Endothelial cell of umbilical vein (primary cell): ENCODE measurements at regions not wholly inside any gene's neighbourhood (a gene's known extent, or its start where the extent isn't known, plus 50 kb on each side); places are given as distances from the start of the nearest gene placed in this dataset.
A peak's percentile ranks its signal among the peaks of the same experiment; 100 is the strongest.

ENCODE experiments used
- BruUV-seq: library from RNA; stranded (reverse); fragments of 400-500 nt; replicated peaks from 2 replicates; lab custom pipeline; 2021; lab: Mats Ljungman, UMichigan
- CTCF ChIA-PET: fragments of 300-600, 350-600 bp; sonication (Branson Sonifier 250); formaldehyde crosslinking; loops from one replicate; lab custom pipeline; 2021; ENCODE audit warnings: antibody characterized with exemption, inconsistent platforms; lab: Charles Lee
- POLR2A ChIA-PET: fragments of 300-600, 350-600 bp; sonication (Branson Sonifier 250); formaldehyde crosslinking; loops from one replicate; lab custom pipeline; 2021; ENCODE audit warnings: antibody characterized with exemption, inconsistent platforms; lab: Charles Lee
- DNase-seq: peaks from one replicate; pipeline ENCODE4 v3.0.0-alpha.2; 2011; ENCODE audit warnings: low read depth, low spot score
- FAIRE-seq: peaks from 2 replicates; lab custom pipeline; 2011; peaks lifted over from hg19 to GRCh38; lab: Jason Lieb, UNC
- H2AFZ ChIP-seq: 2 replicates; pipeline ENCODE4 v1.6.0; 2012; ENCODE audit warnings: low read depth, low read length, control low read depth, inconsistent platforms
- H3K27ac ChIP-seq: 2 replicates; pipeline ENCODE4 v1.5.1; 2011; ENCODE audit warnings: low read depth, mild to moderate bottlenecking, control low read depth, low read length, moderate library complexity; ENCODE audit not compliant: insufficient read depth
- H3K27me3 ChIP-seq, 2 experiments: 2 replicates each; pipeline versions ENCODE4 v1.6.0 to v1.6.1; 2011; ENCODE audit warnings: low read length in 2 of 2, mixed read lengths in 1 of 2; ENCODE audit not compliant: control insufficient read depth in 2 of 2, insufficient read depth in 2 of 2
- H3K36me3 ChIP-seq, 2 experiments: 2 replicates in 1 of 2; 3 replicates in 1 of 2; pipeline ENCODE4 v1.5.1; 2011; ENCODE audit warnings: low read length in 2 of 2, mild to moderate bottlenecking in 1 of 2, moderate library complexity in 1 of 2; ENCODE audit not compliant: control insufficient read depth in 2 of 2, insufficient read depth in 2 of 2; ENCODE audit errors: extremely low read depth in 1 of 2
- H3K4me1 ChIP-seq: 3 replicates; pipeline ENCODE4 v1.5.1; 2011; ENCODE audit warnings: mild to moderate bottlenecking, low read length; ENCODE audit not compliant: control insufficient read depth, insufficient read depth; ENCODE audit errors: extremely low read depth
- H3K4me2 ChIP-seq: 2 replicates; pipeline ENCODE4 v1.6.1; 2011; ENCODE audit warnings: low read length, control low read depth, mixed read lengths; ENCODE audit not compliant: insufficient read depth
- H3K4me3 ChIP-seq, 3 experiments: fragments of 200-600 bp in 1 of 3; sonication (generic), shearing (Covaris generic) in 1 of 3; replicated peaks in 1 of 3; 2 replicates each; pipeline ENCODE4 v1.5.1; 2011 to 2016; ENCODE audit warnings: control low read depth in 3 of 3, low read length in 3 of 3, mild to moderate bottlenecking in 2 of 3, inconsistent platforms in 1 of 3, low read depth in 1 of 3, moderate library complexity in 1 of 3; ENCODE audit not compliant: insufficient read depth in 1 of 3
- H3K79me2 ChIP-seq: 2 replicates; pipeline ENCODE4 v1.6.0; 2012; ENCODE audit warnings: low read length, inconsistent platforms; ENCODE audit not compliant: control insufficient read depth, insufficient read depth
- H3K9ac ChIP-seq: replicated peaks from 2 replicates; pipeline ENCODE3; 2011; ENCODE audit warnings: low read length, control low read depth; ENCODE audit not compliant: insufficient read depth; ENCODE audit errors: extremely low read depth
- H3K9me1 ChIP-seq: replicated peaks from 3 replicates; pipeline ENCODE4 v1.6.0; 2011; ENCODE audit warnings: mild to moderate bottlenecking, low read length; ENCODE audit not compliant: control insufficient read depth, insufficient read depth; ENCODE audit errors: extremely low read depth
- H3K9me3 ChIP-seq: replicated peaks from 2 replicates; pipeline ENCODE4 v1.5.1; 2012; ENCODE audit warnings: low read length, inconsistent platforms; ENCODE audit not compliant: control insufficient read depth, insufficient read depth
- H4K20me1 ChIP-seq: replicated peaks from 2 replicates; pipeline ENCODE3; 2011; ENCODE audit warnings: mild to moderate bottlenecking, low read length; ENCODE audit not compliant: control insufficient read depth, insufficient read depth; ENCODE audit errors: extremely low read depth
- CTCF ChIP-seq, 2 donors: IDR thresholded peaks; 1 replicate in 1 of 2; 2 replicates in 1 of 2; pipeline ENCODE4 v1.5.1; 2011; ENCODE audit warnings: low read length in 2 of 2, mild to moderate bottlenecking in 2 of 2, moderate library complexity in 2 of 2, control low read depth in 1 of 2, inconsistent platforms in 1 of 2, low read depth in 1 of 2; ENCODE audit not compliant: insufficient read depth in 1 of 2; ENCODE audit errors: extremely low read depth in 1 of 2
- EZH2 ChIP-seq: IDR thresholded peaks from 2 replicates; pipeline ENCODE4 v1.6.1; 2012; ENCODE audit warnings: borderline replicate concordance, low read depth, mild to moderate bottlenecking, moderate library complexity, low read length, inconsistent platforms; ENCODE audit not compliant: severe bottlenecking
- FOS ChIP-seq: IDR thresholded peaks from 2 replicates; pipeline ENCODE4 v1.6.1; 2011; ENCODE audit warnings: mild to moderate bottlenecking, low read length, moderate library complexity, borderline replicate concordance; ENCODE audit not compliant: insufficient read depth
- GATA2 ChIP-seq: IDR thresholded peaks from 2 replicates; pipeline ENCODE4 v1.7.0; 2011; ENCODE audit warnings: low read depth, mild to moderate bottlenecking, moderate library complexity, mixed read lengths, low read length; ENCODE audit not compliant: insufficient read length, insufficient read depth
- JUN ChIP-seq: IDR thresholded peaks from 2 replicates; pipeline ENCODE4 v1.6.1; 2011; ENCODE audit warnings: borderline replicate concordance, low read depth; ENCODE audit not compliant: insufficient read length, insufficient read depth
- MYC ChIP-seq: IDR thresholded peaks from one replicate; pipeline ENCODE4 v1.6.1; 2011; ENCODE audit warnings: mild to moderate bottlenecking, low read depth, low read length
- POLR2A ChIP-seq: IDR thresholded peaks from 2 replicates; pipeline ENCODE4 v1.6.1; 2012; ENCODE audit warnings: low read depth, mild to moderate bottlenecking, control low read depth, low read length
- POLR2AphosphoS5 ChIP-seq: IDR thresholded peaks from 2 replicates; pipeline ENCODE4 v1.6.1; 2012; ENCODE audit warnings: low read depth, mild to moderate bottlenecking, control low read depth, low read length, moderate library complexity; ENCODE audit not compliant: insufficient read depth
- dilution Hi-C: fragments of 300-500 bp; cut with MboI; formaldehyde crosslinking; loops from one replicate; pipeline ENCODE4 v1.15.0; 2019; ENCODE audit warnings: low sequenced_read_pairs; ENCODE audit not compliant: extremely low pct_ligation_motif_present
- intact Hi-C: fragments of 100-400 bp; cut with micrococcal nuclease; formaldehyde crosslinking; loops from one replicate; pipeline ENCODE4 v1.10.0; 2022
- TF ChIP-seq, protein P1 (sequence below): IDR thresholded peaks from 2 replicates; pipeline ENCODE4 v1.6.1; 2011; ENCODE audit not compliant: insufficient read depth, insufficient read length

- no peak overlapping the region for H3K9ac ChIP-seq
- no peak overlapping the region for H2AFZ ChIP-seq
- H3K79me2 ChIP-seq, result no peaks in the 10 kb centered on the region
- no peaks in the 10 kb centered on the region for H4K20me1 ChIP-seq
- ChIA-PET POLR2A (no interaction called here), CTCF (interaction anchor here (0.9 to 3.0 kb wide), 5 partner anchors 13 to 872 kb away, joined by 3 to 13 read pairs (median 3); no protein-coding TSS in a partner anchor)
- H3K27ac ChIP-seq, result no peak overlapping the region
- H3K36me3 ChIP-seq, result no peaks in the 10 kb centered on the region
- dilution Hi-C loops (no loop called here), intact Hi-C loops (no loop called here)
- no peak overlapping the region for H3K4me2 ChIP-seq
- peaks cover 15% of the 10 kb centered on the region for H3K4me1 ChIP-seq
- DNase-seq (no peak), FAIRE-seq (no peak)
- H3K4me3 ChIP-seq, result no peak overlapping the region
- BruUV-seq, result no TSS peak
- H3K9me3 ChIP-seq, result no peaks in the 10 kb centered on the region
- no peaks in the 10 kb centered on the region for H3K9me1 ChIP-seq
- TF ChIP-seq EZH2, result no peak
- no peaks in the 10 kb centered on the region for H3K27me3 ChIP-seq
Observed at GRCh38 chr1:60981357-60981756, 101.0 kb upstream of the NFIA start.

GRCh38 chr1:60978421-60979357, 103.7 kb upstream of the NFIA start:
- peak overlapping the region; percentile 23 for H2AFZ ChIP-seq
- no peaks in the 10 kb centered on the region for H4K20me1 ChIP-seq
- no peaks in the 10 kb centered on the region for H3K79me2 ChIP-seq
- CTCF ChIA-PET, result interaction anchor here (0.6 to 5.2 kb wide), 43 partner anchors 8 to 1166 kb away, joined by 3 to 94 read pairs (median 4); no protein-coding TSS in a partner anchor
- BruUV-seq, result no TSS peak
- peak; percentile 50 for FAIRE-seq
- no peaks in the 10 kb centered on the region for H3K9me1 ChIP-seq
- H3K36me3 ChIP-seq, result no peaks in the 10 kb centered on the region
- H3K27me3 ChIP-seq, result no peaks in the 10 kb centered on the region
- no peaks in the 10 kb centered on the region for H3K9me3 ChIP-seq
- H3K4me1 ChIP-seq, result peaks cover 6% of the 10 kb centered on the region
- H3K4me3 ChIP-seq, result no peak overlapping the region
- peak; percentile 69 for DNase-seq
- H3K27ac ChIP-seq, result no peak overlapping the region
- no peak overlapping the region for H3K9ac ChIP-seq
- POLR2A ChIA-PET, result interaction anchor here (0.6 to 1.6 kb wide), 3 partner anchors 65 to 614 kb away, joined by 3 to 4 read pairs (median 4); no protein-coding TSS in a partner anchor
- dilution Hi-C loops (no loop called here), intact Hi-C loops (loop anchor here (1.0 to 5.0 kb wide), 5 partner anchors 65 to 874 kb away; no protein-coding TSS in a partner anchor)
- no peak for TF ChIP-seq POLR2AphosphoS5
- TF ChIP-seq FOS, result no peak
- TF ChIP-seq EZH2, result no peak
- no peak for TF ChIP-seq POLR2A
- no peak for TF ChIP-seq JUN
- no peak for TF ChIP-seq GATA2
- peak; percentile 60 to 77 for TF ChIP-seq CTCF (IDR thresholded peaks at IDR 0.05; ENCODE audit: extremely low read depth in 1 of 2, insufficient read depth in 1 of 2, low read depth in 1 of 2, low read length in 2 of 2)
- TF ChIP-seq, protein P1, sequence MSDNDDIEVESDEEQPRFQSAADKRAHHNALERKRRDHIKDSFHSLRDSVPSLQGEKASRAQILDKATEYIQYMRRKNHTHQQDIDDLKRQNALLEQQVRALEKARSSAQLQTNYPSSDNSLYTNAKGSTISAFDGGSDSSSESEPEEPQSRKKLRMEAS, result no peak
- TF ChIP-seq MYC, result no peak
- H3K4me2 ChIP-seq, result no peak overlapping the region
